MM.1S (cell line): ENCODE measurements at regions not wholly inside any gene's neighbourhood (a gene's known extent, or its start where the extent isn't known, plus 50 kb on each side); places are given as distances from the start of the nearest gene placed in this dataset.
A peak's percentile ranks its signal among the peaks of the same experiment; 100 is the strongest.
"Not testable (repeated sequence)": the region's sequence is repeated elsewhere in the genome, so short reads cannot be mapped to it uniquely, and the experiment has no call there.

ENCODE experiments used
- DNase-seq: peaks from one replicate; pipeline ENCODE4 v3.0.0-alpha.2; 2015
- H2AFZ ChIP-seq: fragments of 300-600 bp; sonication (generic); 2 replicates; pipeline ENCODE4 v1.6.0; 2016; ENCODE audit warnings: antibody characterized with exemption, low read length
- H3F3A ChIP-seq: fragments of 300-600 bp; sonication (generic); 2 replicates; pipeline ENCODE4 v1.6.1; 2016; ENCODE audit warnings: mild to moderate bottlenecking, antibody characterized with exemption, low read length, moderate library complexity, mixed read lengths; ENCODE audit not compliant: insufficient read depth
- H3K27ac ChIP-seq: fragments of 300-600 bp; sonication (generic); 2 replicates; pipeline ENCODE4 v1.5.1; 2016; ENCODE audit warnings: mild to moderate bottlenecking, low read length
- H3K27me3 ChIP-seq: fragments of 300-600 bp; sonication (generic); replicated peaks from 2 replicates; pipeline ENCODE4 v1.6.0; 2016; ENCODE audit warnings: low read length; ENCODE audit not compliant: insufficient read depth
- H3K36me3 ChIP-seq: fragments of 300-600 bp; sonication (generic); replicated peaks from 2 replicates; pipeline ENCODE4 v1.6.1; 2016; ENCODE audit warnings: mild to moderate bottlenecking, low read length, mixed read lengths; ENCODE audit not compliant: insufficient read depth
- H3K4me1 ChIP-seq: fragments of 300-600 bp; sonication (generic); 2 replicates; pipeline ENCODE4 v1.6.1; 2016; ENCODE audit warnings: low read length, mixed read lengths
- H3K4me2 ChIP-seq: fragments of 300-600 bp; sonication (generic); 2 replicates; pipeline ENCODE4 v1.6.0; 2016; ENCODE audit warnings: low read depth, low read length
- H3K4me3 ChIP-seq: fragments of 300-600 bp; sonication (generic); 2 replicates; pipeline ENCODE4 v1.5.1; 2016; ENCODE audit warnings: low read length, mixed read lengths
- H3K79me2 ChIP-seq: fragments of 300-600 bp; sonication (generic); 2 replicates; pipeline ENCODE4 v1.6.1; 2016; ENCODE audit warnings: mixed run types, low read length, mixed read lengths
- H3K9ac ChIP-seq: fragments of 300-600 bp; sonication (generic); 2 replicates; pipeline ENCODE4 v1.6.1; 2016; ENCODE audit warnings: low read length, mixed read lengths
- H3K9me2 ChIP-seq: fragments of 300-600 bp; sonication (generic); replicated peaks from 2 replicates; pipeline ENCODE4 v1.6.1; 2016; ENCODE audit warnings: mild to moderate bottlenecking, low read length, mixed read lengths; ENCODE audit not compliant: insufficient read depth
- H3K9me3 ChIP-seq: fragments of 300-600 bp; sonication (generic); replicated peaks from 2 replicates; pipeline ENCODE4 v1.6.1; 2016; ENCODE audit warnings: mild to moderate bottlenecking, low read length, mixed read lengths; ENCODE audit not compliant: insufficient read depth
- H4K20me1 ChIP-seq: fragments of 300-600 bp; sonication (generic); 2 replicates; pipeline ENCODE4 v1.6.1; 2016; ENCODE audit warnings: mild to moderate bottlenecking, low read length, moderate library complexity, mixed read lengths; ENCODE audit not compliant: insufficient read depth
- CTCF ChIP-seq: fragments of 300-600 bp; sonication (generic); IDR thresholded peaks from 2 replicates; pipeline ENCODE4 v1.5.1; 2016; ENCODE audit warnings: antibody characterized with exemption, low read length, mixed read lengths
- EZH2 ChIP-seq: fragments of 300-600 bp; sonication (generic); optimal IDR thresholded peaks from 2 replicates; pipeline ENCODE3; 2017; ENCODE audit warnings: low read depth, mild to moderate bottlenecking, antibody characterized with exemption, low read length, mixed read lengths
- EZH2phosphoT487 ChIP-seq: fragments of 300-600 bp; sonication (generic); IDR thresholded peaks from 2 replicates; pipeline ENCODE4 v1.6.1; 2018; ENCODE audit warnings: antibody characterized with exemption, low read length

DNA sequence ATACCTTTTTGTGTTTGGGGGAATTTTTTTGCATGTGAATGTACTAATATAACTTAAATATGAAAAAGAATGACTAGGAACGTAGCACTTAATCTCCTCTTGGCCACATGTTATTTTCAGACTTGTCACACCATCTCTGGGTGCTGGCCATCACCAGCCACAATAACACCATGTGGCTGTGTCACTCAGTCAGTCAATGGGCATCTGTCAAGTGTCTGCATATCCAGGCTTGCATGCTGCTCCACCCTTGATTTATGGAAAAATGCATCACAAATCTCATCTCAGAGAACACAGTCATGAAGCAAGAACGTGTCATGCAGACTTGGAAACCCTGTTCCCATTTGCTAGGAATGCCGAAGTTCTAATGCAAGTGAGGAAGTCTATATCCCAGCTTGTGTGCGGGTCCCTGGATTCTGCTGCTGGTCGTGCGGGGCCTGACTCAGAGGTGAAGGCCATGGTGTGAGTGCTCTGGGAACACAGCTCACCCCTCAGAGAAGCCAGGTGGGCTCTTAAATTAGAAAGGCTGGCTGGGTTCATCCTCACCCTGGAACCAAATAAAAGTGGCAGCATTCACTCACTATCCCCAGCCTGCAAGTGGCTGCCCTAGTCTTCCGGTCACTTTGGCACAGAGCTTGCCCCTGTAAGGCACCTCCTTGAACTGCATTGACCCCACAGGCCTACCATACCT lies 53.6 kb upstream of the ARHGEF7 start:
- no peaks in the 10 kb centered on the region for H3K9me2 ChIP-seq
- TF ChIP-seq CTCF (no peak), EZH2 (no peak), EZH2phosphoT487 (no peak)
- no peaks in the 10 kb centered on the region for H3K36me3 ChIP-seq
- no peak overlapping the region for H2AFZ ChIP-seq
- no peaks in the 10 kb centered on the region for H4K20me1 ChIP-seq
- H3F3A ChIP-seq, result no peaks in the 10 kb centered on the region
- H3K27me3 ChIP-seq, result no peaks in the 10 kb centered on the region
- no peak for DNase-seq
- H3K27ac ChIP-seq, result no peak overlapping the region
- no peaks in the 10 kb centered on the region for H3K79me2 ChIP-seq
- no peak overlapping the region for H3K9ac ChIP-seq
- no peak overlapping the region for H3K4me2 ChIP-seq
- H3K4me1 ChIP-seq, result no peaks in the 10 kb centered on the region
- no peak overlapping the region for H3K4me3 ChIP-seq
- no peaks in the 10 kb centered on the region for H3K9me3 ChIP-seq

- Histone ChIP-seq H3K9me2 (no peaks in the 10 kb centered on the region), H3F3A (no peaks in the 10 kb centered on the region), H3K9ac (no peak overlapping the region), H3K27ac (no peak overlapping the region), H3K27me3 (no peaks in the 10 kb centered on the region), H3K9me3 (no peaks in the 10 kb centered on the region), H3K4me3 (no peak overlapping the region), H3K4me2 (no peak overlapping the region), H4K20me1 (no peaks in the 10 kb centered on the region), H2AFZ (no peak overlapping the region), H3K36me3 (no peaks in the 10 kb centered on the region), H3K4me1 (no peaks in the 10 kb centered on the region), H3K79me2 (no peaks in the 10 kb centered on the region)
- no peak for DNase-seq
- no peak for TF ChIP-seq EZH2
- TF ChIP-seq CTCF, result no peak
- TF ChIP-seq EZH2phosphoT487, result no peak
Measured at GRCh38 chr13:111060237-111060919, 54.7 kb upstream of the ARHGEF7 start.

DNA sequence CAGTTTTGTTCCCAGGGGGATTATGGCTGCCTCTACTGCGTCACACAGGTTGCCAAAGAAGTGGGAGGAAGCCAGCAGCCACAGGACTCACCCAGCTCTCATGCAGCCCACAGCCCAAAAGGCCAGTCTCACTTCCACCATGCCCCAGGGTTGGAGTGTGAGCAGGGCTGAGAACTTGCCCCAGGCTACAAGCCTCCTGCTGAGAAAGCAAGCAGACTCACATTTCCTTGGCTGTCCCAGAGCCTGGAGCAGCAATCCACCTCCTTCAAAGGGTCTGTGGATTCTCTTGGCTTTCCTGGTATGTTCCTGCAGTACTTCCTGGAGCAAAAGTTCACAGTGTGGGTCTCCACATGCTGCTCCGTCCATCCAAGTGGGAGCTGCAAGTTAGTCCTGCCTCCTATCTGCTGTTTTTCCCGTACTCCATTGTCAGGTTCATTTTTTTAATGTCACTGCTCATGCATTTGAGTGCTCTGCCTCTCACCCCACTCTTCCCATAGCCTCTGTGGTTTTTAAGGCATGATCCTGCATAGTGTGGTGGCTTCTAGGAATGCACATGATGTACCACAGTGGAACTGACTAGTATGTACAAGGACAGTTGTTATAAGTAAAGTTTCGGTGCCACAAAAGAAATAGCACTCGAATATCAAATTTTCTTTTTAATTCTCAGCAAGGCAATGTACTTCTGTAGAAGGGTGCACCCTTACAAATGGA lies 56.2 kb upstream of the ARHGEF7 start:
- Histone ChIP-seq H3K27me3 (no peaks in the 10 kb centered on the region), H4K20me1 (no peaks in the 10 kb centered on the region), H3K36me3 (no peaks in the 10 kb centered on the region), H3K9ac (no peak overlapping the region), H3F3A (no peaks in the 10 kb centered on the region), H3K27ac (no peak overlapping the region), H3K4me3 (no peak overlapping the region), H3K79me2 (no peaks in the 10 kb centered on the region), H3K9me2 (no peaks in the 10 kb centered on the region), H3K4me2 (no peak overlapping the region), H2AFZ (no peak overlapping the region), H3K9me3 (no peaks in the 10 kb centered on the region), H3K4me1 (no peaks in the 10 kb centered on the region)
- DNase-seq, result no peak
- TF ChIP-seq EZH2phosphoT487 (no peak), CTCF (no peak), EZH2 (no peak)

- not testable (repeated sequence) for H3K4me3 ChIP-seq
Measured at GRCh38 chr13:111058339-111058738, 56.8 kb upstream of the ARHGEF7 start.

GRCh38 chr13:111051726-111052232 lies 63.3 kb upstream of the ARHGEF7 start:
- H3K9me2 ChIP-seq, H3K9ac ChIP-seq, H3K4me2 ChIP-seq, H3K27me3 ChIP-seq, H3K4me1 ChIP-seq, H4K20me1 ChIP-seq, H3K36me3 ChIP-seq, H3K79me2 ChIP-seq, H3K4me3 ChIP-seq, H3K9me3 ChIP-seq, H3F3A ChIP-seq, H2AFZ ChIP-seq, H3K27ac ChIP-seq: not testable (repeated sequence)
- peak; percentile 19 for DNase-seq

More at GRCh38 chr13:111058339-111058738, 56.8 kb upstream of the ARHGEF7 start:
- H3K9me3 ChIP-seq, DNase-seq, H3K27ac ChIP-seq, H4K20me1 ChIP-seq, H3K4me1 ChIP-seq, H3K36me3 ChIP-seq, H3K9ac ChIP-seq, H2AFZ ChIP-seq, H3K9me2 ChIP-seq, H3F3A ChIP-seq, H3K79me2 ChIP-seq, H3K4me2 ChIP-seq, H3K27me3 ChIP-seq: not testable (repeated sequence)
